Right lobe of liver (tissue), 4 donors: ENCODE measurements at regions not wholly inside any gene's neighbourhood (a gene's known extent, or its start where the extent isn't known, plus 50 kb on each side); places are given as distances from the start of the nearest gene placed in this dataset.

Experiments used
- POLR2A ChIP-seq: fragments of 450-650 bp; IDR thresholded peaks from one replicate; pipeline ENCODE4 v1.6.1; 2017; ENCODE audit warnings: antibody characterized with exemption, mild to moderate bottlenecking
- TF ChIP-seq, protein P1 (sequence below), 4 donors: fragments of 200-600 bp in 3 of 4; fragments of 450-650 bp in 1 of 4; IDR thresholded peaks; one replicate each; pipeline versions ENCODE4 v1.5.1 to v1.8.0; 2016 to 2022; ENCODE audit warnings: antibody characterized with exemption in 4 of 4, mild to moderate bottlenecking in 2 of 4
- donor health status: DM: no; HTN: no; CAD: no.
- donor health status: DM: no; HTN: no; CAD: no.
- donor health status: DM: no; HTN: yes; CAD: no.

DNA sequence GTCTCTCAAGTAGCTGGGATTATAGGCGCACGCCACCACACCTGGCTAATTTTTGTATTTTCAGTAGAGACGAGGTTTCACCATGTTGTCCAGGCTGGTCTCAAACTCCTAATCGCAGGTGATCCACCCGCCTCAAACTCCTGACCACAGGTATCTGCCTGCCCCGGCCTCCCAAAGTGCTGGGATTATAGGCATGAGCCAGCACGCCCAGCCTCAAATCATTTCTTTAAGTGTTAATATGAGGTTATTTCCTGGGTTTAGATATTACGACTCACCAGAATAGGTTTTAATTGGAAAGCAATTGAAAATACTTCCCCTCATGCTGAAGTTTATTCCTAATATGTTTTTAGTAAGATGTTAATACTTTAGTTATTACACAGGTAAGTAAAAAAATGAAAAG, 144.5 kb downstream of the NUFIP1 start:
- TF ChIP-seq, protein P1, sequence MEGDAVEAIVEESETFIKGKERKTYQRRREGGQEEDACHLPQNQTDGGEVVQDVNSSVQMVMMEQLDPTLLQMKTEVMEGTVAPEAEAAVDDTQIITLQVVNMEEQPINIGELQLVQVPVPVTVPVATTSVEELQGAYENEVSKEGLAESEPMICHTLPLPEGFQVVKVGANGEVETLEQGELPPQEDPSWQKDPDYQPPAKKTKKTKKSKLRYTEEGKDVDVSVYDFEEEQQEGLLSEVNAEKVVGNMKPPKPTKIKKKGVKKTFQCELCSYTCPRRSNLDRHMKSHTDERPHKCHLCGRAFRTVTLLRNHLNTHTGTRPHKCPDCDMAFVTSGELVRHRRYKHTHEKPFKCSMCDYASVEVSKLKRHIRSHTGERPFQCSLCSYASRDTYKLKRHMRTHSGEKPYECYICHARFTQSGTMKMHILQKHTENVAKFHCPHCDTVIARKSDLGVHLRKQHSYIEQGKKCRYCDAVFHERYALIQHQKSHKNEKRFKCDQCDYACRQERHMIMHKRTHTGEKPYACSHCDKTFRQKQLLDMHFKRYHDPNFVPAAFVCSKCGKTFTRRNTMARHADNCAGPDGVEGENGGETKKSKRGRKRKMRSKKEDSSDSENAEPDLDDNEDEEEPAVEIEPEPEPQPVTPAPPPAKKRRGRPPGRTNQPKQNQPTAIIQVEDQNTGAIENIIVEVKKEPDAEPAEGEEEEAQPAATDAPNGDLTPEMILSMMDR (IDR thresholded peaks at IDR 0.05): no peak
- no peak for TF ChIP-seq POLR2A
